ENCODE measurements at regions not wholly inside any gene's neighbourhood (a gene's known extent, or its start where the extent isn't known, plus 50 kb on each side); places are given as distances from the start of the nearest gene placed in this dataset.
"Not testable (repeated sequence)": the region's sequence is repeated elsewhere in the genome, so short reads cannot be mapped to it uniquely, and the experiment has no call there.

GRCh38 chr5:152527358-152528052, 122.4 kb upstream of the NMUR2 start:
- DNase-seq (ENCODE audit: low read depth), result no peak

DNA sequence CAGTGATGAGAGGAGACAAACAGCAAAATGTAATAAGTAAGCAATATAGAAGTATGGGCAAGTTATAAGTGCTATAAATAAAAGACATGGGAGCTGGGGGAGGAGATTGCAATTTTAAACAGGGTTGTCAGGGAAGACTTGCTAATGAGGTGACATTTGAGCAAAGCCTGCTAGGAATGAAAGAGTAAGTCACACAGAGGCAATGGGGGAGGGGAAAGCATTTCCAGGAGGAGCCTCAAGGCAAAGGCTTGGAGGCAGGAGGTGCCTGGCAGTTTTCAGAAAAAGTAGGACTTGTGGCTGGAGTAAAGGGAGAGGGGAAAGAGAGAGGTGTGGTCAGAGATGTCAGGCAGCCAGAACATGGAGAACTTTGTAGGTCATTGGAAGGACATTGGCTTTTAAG, 124.4 kb upstream of the NMUR2 start:
- DNase-seq (ENCODE audit: low read depth), result no peak

GRCh38 chr5:152532714-152533113, 127.6 kb upstream of the NMUR2 start:
- peak; percentile 15 for DNase-seq (ENCODE audit: low read depth)

DNA sequence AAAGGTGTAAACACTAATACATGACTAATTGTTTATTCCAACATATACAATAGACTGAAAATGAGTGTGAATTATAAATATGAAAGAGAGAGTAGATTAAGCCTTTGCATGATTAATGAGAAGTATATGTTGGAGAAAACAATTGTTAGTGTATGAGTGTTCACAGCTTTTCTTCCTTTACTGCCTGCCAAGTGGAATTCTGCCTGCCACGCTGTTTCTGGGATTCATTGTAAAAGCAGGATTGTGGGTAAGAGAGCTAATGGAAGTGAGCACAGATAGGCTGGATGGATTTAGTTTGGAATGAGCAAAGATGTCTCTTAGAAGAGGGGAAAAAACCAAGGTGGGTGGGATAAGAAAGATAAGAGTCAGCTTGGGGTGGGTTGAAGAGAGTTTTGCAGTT, 129.6 kb upstream of the NMUR2 start:
- no peak for DNase-seq (ENCODE audit: low read depth)

DNA sequence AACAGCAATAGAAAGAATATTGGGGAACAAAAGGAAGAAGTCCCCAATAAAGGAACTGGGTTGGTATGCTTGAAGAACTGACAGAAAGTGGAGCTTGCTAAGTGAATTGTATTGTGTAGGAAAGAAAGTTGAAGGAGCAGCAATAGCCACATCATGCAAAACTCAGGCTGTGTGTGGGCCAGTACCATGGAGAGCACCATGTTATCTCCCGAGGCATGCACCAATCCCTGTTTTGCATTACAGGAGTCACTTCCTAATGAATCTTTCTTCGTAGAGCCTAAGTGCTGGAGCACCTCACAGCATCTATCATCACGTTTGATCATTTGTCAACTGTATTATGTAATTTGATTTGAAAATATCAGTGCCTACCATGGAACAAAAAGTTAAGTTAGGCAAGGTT, 137.7 kb upstream of the NMUR2 start:
- DNase-seq (ENCODE audit: low read depth), result no peak

GRCh38 chr5:152546493-152546892, 141.4 kb upstream of the NMUR2 start:
- no peak for DNase-seq (ENCODE audit: low read depth)

DNA sequence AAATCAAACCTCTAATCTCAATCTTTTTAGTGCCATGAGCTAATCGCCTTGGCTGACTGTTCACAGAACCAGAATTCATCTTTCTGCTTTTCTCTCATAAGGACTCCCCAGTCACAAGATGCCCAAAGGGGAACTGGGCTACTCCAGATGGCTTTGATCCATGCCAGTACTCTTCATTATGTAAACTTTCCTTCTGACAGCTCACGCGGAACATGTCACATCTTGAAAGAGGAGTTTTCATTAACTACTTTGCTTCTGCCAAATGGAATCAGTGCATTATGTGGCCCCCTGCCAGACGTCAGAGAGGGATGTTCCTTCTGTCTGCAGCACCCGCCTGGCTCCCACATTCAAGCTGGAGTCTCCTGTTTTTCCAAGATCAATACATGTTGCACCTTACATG, 142.1 kb upstream of the NMUR2 start:
- DNase-seq (ENCODE audit: low read depth), result no peak

- DNase-seq (ENCODE audit: low read depth), result no peak
Measured at GRCh38 chr5:152549709-152550108, 144.6 kb upstream of the NMUR2 start.

DNA sequence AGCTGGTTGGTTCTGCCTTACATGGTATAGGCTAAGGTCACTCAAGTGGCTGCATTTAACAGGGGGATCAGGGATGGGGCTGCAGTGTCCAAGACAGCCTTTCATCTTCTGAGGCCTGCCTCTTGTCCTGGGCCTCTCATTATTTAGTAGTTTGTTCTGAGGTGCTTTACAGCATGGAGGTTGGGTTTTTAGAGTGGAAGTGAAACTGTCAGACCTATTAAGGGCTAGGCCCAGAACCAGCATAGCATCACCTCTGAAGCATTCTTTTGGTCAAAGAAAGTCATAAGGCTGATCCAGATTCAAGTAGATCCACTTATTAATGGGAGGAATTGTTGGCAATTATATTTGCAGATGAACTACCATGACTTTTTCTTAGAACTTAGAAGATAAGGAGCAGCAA, 146.0 kb upstream of the NMUR2 start:
- no peak for DNase-seq (ENCODE audit: low read depth)

DNA sequence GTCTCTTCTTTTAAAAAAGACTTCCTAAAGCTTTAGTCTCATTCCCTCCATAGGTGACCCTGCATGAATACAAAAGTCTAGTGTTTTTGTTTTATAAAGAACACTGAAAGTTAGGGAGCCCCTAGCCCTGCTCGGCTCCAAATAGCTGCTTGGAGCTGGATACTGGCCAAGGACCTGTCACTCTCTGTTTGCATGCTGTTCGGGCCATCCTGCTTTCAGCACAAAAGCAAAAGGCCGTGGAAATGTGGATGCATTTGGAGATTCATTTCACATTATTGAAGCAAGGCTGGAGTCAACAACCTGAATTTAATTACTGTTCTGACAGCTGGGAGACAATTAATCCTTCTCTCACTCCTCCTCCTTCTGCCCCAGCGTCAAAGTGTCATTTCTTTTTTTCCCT, 151.7 kb upstream of the NMUR2 start:
- DNase-seq (ENCODE audit: low read depth), result no peak

DNA sequence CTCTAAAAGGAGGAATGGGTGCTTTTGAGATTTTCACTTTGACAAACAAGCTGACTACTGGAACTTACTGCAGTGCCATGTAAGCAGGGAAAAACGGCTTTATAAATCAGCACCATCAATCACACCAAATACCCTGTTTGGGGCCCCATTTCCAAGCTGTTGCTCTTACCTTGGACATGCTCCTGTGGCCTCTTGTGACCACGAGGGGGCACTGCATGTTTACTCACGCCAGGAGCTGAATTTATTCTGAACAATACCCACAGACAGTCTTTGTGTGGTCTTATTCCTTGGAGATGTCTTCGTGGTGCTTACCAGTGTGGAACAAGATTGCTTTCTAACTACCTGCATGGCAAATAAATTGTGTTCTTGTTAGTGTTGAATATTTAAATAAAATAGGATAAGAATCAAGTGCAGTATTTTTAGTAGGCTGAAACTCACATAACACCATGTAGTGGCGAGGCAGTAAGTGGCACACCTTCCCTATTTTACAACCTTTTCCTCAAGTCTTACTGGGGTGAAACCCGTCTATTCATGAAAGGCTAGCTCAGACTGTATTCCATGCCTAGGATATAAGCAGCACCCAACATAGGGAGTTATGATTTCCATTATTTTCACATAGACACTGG, 155.5 kb upstream of the NMUR2 start:
- no peak for DNase-seq (ENCODE audit: low read depth)

GRCh38 chr5:152568016-152568415, 162.9 kb upstream of the NMUR2 start:
- DNase-seq (ENCODE audit: low read depth), result no peak

DNA sequence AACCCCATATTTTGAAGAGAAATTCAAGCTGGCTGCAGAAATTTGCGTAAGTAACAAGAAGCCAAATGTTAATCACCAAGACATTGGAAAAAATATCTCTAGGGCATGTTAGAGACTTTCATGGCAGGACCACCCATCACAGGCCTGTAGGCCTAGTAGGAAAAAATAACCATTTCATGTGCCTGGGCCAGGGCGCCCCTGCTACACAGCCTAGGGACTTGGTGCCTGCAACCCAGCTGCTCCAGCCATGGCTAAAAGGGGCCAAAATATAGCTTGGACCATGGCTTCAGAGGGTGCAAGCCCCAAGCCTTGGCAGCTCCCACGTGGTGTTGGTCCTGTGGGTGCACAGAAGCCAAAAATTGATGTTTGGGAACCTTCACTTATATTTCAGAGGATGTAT, 167.7 kb upstream of the NMUR2 start:
- no peak for DNase-seq (ENCODE audit: low read depth)

DNA sequence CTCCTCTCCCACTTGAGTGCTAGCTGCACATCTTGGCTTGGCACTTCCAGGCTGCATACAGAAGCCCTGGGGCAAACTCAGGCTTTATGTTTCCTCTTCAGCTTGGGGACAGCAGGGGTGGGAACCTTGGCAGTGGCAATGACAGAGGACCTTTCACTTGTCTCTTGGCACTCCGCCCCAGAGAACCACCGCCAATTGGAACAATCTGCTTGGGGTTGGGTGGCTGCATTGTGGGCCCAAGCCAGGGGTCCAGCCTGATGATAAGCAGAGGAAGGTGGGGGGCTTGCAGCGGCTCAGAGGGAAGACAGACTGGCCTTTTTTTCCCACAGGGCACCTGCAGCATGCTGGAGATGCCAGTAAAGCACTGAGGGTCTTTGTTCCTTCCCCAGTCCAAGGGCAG, 179.0 kb upstream of the NMUR2 start:
- DNase-seq (ENCODE audit: low read depth), result no peak

DNA sequence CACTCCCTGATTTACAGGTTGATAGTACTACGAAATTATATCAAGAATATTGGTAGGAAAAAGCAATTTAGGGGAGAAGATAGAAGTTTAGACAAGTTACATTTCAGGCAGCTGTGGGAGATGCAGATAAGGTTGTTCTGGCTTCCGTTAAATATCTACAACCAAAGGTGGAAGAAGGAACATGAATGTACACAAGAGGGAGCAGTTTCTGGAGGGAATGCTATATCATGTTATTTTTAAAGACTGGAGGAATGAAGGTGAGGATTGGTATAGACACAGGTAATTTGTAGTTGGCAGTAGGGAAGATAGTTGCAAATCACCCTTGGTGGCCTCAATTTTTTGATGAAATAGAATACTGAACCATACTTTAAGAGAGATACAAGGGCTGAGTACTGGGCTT, 187.3 kb upstream of the NMUR2 start:
- DNase-seq (ENCODE audit: low read depth), result no peak

DNA sequence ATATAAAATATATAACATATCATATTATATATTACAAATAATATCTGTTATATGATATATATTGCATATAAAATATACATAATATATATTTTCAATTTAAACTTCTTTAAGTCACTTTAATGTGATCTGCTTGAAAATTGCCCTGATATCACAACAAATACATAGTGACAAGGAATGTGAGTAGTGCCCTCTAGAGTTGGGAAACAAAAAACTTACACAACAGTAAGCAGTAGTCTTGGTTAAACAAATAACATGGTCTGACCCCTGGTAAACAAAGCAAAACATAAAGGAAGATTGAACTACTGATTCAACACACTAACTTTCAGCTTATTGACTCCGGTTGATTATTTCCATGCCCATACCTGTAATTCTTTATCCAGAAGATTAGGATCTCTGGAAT, 188.3 kb upstream of the NMUR2 start:
- DNase-seq (ENCODE audit: low read depth), result no peak

GRCh38 chr5:152595405-152595804, 190.3 kb upstream of the NMUR2 start:
- no peak for DNase-seq (ENCODE audit: low read depth)

DNA sequence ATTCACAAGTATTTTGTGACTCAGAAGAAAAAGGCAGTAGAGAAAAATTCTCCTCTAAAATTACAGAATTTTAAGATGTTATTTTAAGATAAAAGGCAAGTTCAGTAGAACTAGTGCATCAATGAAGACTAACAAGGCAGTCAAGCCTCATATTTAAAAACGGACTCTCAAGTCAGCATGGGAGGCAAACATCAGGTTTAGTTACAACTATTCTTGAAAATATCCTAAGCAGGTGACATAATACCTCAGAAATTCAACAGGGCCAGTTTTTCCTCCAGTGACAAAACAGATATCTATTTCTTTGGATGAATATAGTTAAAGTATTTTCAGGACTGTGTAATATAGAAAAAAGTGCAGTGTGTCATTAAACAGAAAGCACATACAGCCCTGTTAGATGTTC, 194.0 kb upstream of the NMUR2 start:
- DNase-seq (ENCODE audit: low read depth), result no peak

DNA sequence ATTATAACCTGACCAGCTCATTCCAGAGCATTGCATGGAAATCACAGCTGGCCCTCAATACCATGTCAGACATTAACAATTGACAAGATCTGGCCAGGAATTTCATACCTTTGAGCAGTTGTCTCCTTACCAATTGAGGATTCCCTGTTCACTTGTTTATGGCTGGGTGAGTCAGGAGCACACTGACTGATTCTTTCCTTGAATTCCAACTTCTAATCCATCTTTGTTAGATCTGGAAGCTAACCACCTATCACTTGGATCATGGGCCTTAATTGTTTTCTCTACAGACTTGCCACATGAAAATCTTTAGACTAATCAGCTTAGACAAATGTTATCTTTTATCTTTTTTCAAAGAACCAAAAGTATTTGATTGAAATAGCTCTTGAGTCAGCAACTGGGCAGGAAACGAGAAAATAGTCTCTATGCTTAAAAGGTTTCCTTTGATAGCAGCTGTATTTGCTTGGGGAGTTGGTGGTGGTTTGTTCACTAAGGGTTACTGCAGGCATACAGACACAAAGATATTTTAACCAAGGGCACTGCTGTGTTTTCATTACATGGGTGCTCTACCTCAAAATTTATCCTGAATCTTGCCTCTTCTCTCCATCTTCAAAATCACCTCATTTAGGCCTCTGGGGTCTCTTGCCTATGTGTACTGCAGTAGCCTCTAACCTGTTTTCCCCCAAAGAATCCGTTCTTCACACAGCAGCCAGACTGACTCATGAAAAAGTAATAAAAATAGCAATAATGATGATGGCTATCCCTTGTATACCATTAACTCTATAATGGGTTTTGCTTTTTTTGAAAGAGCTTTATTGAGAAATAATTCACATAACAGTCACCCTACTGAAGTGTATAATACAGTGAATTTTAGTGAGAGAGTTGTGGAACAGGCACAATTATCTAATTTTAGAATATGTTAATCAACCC, 197.0 kb upstream of the NMUR2 start:
- no peak for DNase-seq (ENCODE audit: low read depth)

GRCh38 chr5:152606050-152606449, 201.0 kb upstream of the NMUR2 start:
- DNase-seq (ENCODE audit: low read depth), result not testable (repeated sequence)

DNA sequence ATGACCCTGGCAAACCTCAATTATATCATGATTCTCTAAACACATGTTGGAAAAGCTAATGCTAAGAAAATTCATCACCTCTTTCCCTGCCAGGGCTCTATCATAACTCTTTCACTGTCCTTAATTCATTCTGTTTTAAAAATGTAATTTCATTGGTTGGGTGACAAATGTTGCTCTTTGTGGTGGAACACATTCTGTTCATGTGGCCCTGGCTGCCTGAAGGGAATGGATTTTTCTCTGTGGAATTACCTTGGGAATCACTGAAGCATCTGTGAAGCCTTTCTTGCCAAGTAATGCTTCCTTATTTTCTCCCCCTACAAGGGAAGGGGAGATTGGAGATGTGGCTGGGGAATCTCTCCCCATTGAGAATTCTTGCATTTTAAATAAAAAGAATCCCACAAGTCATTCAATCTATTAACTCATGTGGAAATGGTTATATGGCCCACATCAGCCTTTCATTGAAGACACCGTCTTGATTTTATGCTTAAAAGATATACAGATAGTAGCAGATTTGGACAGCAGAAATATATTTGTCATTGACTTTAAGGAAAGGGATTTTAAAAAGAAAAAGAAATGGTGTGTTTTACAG, 201.8 kb upstream of the NMUR2 start:
- no peak for DNase-seq (ENCODE audit: low read depth)

DNA sequence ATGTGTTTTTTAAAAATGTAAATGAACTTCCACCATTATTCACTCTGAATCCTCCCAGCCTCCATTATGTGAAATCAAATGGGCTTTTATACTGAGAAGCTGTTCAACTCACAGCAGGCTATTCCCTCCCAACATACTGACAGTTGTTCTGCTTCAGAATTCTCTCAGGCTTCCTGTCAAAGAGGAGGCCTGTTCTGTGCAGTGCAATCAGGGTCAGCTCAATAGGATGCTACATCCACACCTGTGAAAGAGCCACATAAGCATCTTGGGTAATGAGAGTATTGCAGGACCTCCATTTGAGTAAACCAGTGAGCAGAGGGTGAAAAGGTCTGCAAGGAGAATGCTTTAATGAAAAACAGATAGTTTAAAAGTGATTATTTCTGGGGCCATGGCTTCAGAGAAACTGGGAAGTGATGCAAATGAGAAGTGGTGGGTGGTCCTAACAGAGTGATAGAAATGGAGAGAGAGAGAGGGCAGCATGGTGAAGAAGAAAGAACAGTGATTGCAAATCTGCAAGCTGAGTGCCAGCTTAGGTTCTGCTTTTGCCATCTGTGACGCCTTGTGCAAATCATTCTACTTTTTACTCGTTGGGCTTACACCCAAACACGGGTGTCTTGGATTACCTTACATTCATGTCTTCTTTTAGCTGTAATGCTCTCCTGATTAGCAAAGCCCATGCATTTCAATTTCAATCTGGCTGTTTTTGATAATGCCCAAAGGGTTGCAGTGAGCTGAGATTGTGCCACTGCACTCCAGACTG, 202.5 kb upstream of the NMUR2 start:
- DNase-seq (ENCODE audit: low read depth), result no peak

All from fibroblast of gingiva (primary cell).